NOMO-1 (cell line): ENCODE measurements at regions not wholly inside any gene's neighbourhood (a gene's known extent, or its start where the extent isn't known, plus 50 kb on each side); places are given as distances from the start of the nearest gene placed in this dataset.

Experiments used
- DNase-seq, 2 experiments: peaks; one replicate each; lab custom pipeline; 2025; ENCODE audit not compliant: unreplicated experiment in 2 of 2; lab: John Stamatoyannopoulos, UW

DNA sequence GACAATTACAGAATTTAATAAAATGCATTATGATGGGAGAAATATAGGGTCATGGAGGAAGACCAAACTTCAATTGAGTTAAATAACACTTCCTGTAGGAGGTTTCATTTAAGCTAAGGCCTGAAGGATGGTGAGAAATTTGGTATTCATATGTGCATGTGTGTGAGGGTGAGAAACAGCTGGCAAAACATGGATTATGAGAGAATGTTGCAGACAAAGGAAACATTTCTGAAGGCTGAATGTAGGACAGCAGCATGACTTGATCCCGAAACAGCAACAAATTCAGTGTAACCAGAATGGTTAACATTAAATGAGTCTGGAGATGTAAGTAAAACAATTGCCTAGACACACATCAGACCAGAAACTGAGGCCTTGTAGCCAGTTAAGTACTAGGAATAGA, 630.8 kb downstream of the NR4A2 start:
- DNase-seq = no peak

DNA sequence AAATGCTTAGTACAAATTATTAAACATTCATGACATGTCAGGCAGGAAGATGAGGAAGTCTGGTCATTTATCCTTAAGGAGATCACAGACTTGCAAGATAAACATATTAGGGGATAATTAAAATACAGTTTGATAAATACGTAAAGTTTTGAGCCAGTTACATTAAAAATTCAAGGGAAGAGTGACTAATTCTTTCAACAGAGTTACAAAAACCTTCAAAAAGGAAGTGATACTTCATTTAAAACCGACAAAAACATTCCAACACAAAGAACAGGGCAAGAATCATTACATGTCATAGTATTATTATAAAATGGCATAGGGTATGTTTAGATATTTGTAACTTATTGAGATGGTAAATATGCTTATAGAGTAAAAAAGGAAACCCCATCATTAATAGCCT, 636.0 kb downstream of the NR4A2 start:
- DNase-seq = peak; percentile 24 to 75

GRCh38 chr2:155695505-155695904, 637.0 kb downstream of the NR4A2 start:
- DNase-seq = no peak

DNA sequence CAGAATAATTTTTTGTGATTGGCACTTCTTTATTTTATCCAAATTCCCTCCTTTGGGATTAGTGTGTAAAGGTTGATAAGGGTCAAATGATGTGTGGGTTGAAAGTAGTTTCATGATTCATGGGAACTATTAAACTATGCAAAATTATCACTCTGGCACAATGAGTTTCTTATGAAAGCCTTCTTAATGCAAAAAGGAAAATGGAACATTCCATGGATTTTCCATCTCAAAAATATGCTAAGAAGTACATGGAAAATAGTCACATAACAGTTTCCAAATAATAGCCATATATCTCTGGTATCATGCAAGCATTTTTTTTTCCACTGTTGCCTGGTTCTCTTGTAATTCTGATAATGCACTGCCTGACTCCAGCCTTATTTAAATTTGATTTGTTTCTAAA, 639.7 kb downstream of the NR4A2 start:
- DNase-seq = no peak

- DNase-seq = peak; percentile 14 to 39
These were observed 640.4 kb downstream of the NR4A2 start for GRCh38 chr2:155692106-155692505.

- DNase-seq = peak; percentile 39 to 94
These were observed 641.7 kb downstream of the NR4A2 start for GRCh38 chr2:155690785-155691184.

DNA sequence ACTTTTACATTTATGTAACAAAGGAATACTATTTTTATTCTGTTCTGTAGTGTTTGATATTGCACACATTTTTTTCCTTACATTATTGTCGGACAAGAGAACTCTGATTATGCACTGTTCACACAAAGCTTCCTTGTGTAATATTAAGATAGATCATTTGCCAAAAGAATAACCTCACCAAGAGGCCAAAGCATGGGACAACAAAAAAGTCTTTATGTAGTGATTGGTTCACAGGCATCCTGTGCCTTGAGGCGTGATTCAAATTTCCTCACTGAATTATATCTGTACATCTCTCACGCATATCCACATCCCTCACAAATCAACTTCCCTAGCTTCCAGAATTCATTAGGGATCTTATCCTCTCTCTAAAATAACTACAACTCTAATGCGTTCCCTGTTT, 642.7 kb downstream of the NR4A2 start:
- no peak for DNase-seq

DNA sequence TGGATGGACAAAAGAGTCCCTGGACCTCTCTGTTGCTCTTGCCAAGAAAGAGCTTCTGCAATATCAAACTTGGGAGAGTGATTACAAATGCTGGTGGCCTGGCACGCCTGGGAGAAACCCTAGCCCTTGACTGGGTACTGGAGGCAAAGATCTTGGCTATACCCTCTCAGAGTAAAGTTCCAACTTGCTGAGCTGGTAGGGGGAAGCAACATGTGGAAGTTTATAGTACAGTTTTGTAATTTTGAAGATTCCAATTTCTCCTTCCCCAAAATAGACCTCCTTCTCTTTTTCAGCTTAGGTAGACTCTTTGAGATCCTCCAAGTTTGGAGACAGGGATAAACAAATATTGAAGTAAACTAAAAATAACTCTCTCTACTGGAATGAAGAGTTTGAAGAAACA, 645.3 kb downstream of the NR4A2 start:
- no peak for DNase-seq

DNA sequence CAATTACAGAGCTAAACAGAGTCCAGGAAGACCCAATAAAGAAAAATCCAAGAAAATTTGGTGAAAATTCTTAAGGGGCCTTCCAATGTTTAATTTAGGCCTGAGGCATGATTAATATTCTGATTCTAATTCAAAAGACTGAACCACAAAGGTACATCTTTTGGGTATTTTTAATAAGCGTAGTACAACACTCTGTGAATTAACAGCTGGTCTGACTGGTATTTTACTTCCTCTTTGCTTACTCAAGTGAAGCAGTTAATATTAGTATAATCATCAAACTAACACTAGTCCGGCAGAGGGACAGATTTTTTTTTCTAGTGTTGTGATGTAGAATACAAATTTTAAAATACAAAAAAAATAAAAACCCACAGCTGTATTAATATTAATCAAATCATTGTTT, 652.9 kb downstream of the NR4A2 start:
- peak in 1 of 2 experiments; percentile 4 for DNase-seq

DNA sequence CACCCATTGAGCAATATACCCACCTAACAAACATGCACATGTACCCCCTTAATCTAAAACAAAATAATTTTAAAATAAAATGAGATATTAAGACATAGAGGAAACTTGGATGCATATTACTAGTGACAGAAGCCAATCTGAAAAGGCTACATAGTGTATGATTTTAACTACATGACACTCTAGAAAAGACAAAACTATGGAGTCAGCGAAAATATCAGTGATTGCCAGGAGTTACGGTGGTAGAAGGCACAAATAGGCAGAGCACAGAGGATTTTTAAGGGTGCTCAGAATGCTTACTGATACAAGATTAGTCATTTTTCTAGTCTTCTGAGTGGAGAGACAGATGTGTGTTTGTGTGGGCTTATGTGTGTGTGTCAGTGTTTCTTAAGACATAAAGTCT, 656.6 kb downstream of the NR4A2 start:
- no peak for DNase-seq

DNA sequence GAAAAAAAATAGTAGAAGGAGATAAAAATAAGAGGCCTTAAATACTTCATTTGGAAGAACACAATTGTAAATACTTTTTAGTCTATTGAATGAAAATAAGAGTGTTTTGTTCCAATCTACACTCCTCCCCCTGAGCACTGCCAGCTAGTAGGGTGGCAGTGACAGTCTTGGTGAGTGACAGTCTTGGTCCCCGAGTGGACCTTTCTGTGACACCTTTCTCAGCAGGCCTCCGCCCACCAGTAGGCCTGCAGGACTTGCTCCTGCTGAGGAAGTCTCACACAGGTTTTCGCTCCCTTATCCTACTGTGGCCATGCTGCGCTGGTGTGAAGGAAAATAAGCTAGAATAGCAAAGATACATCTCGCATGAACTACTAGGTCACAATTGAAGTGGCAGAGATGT, 666.8 kb downstream of the NR4A2 start:
- no peak for DNase-seq

DNA sequence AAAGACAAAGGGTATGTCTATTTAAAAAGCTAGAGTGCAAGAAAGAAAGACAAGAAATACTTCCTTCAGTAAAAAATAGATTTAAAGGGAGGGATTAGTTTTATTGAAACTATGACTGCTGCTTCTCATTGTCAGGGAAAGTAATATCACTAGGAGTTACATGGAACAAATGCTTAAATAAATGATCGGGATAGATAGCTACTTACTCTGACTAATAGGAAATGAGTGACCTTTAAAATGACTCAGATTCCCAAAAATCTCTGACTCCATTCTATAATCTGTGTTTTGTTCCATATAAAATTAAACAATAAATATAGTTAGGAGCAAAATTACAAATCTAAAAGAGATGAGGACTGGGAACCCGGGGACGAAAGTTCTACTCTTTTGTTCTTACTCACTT, 669.3 kb downstream of the NR4A2 start:
- no peak for DNase-seq

DNA sequence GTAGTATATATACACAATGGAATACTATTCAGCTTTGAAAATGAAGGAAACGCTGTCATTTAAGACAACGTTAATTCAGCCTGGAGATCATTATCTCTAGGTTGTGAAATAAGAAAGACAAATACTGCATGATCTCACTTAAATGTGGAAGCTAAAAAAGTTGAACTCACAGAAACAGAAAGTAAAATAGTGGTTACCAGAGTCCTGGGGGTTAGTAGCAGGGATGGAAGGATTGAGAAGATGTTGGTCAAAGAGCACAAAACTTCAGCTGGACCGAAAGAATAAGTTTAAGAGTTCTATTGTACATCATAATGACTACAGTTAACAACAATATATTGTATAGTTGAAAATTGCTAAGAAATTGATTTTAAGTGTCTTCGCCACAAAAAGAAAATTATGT, 670.3 kb downstream of the NR4A2 start:
- peak in 1 of 2 experiments; percentile 26 for DNase-seq

GRCh38 chr2:155653176-155653575, 679.3 kb downstream of the NR4A2 start:
- no peak for DNase-seq

DNA sequence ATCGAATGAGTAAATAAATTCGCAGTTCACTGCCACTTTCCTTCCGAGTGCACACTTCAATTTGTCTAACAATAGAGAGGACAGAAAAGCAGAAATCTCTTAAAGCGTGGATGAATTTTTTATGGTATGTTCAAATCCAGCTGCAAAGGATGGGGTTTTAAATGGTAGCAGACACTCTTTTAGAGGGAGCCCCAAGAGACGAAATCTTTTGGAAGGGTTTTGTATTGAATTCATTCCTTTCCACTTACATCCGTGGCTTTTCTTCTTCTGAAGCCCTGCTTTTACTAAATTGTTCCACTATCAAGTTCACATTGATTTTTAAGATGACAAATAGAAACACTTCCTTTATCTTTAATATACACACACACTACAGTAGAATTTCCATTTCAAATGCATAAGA, 680.7 kb downstream of the NR4A2 start:
- DNase-seq = no peak

DNA sequence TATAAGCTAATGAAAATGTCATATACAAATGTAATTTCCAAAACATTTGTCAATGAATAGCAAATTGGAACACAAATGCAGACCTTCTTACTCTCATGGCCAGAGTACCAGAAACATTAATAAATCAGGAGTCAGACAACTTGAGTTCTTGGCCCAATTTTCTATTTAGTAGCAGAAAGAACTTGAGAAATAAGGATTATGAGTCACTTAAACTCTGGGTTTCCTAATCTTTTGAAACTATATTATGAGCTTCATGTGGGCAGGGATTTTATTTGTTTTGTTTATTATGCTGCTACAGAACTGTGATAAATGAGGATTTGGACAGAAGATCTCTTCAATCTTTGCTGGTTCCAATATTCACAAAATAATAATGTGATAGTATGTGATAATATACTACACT, 686.7 kb downstream of the NR4A2 start:
- peak in 1 of 2 experiments; percentile 48 for DNase-seq

GRCh38 chr2:155643056-155643775, 689.3 kb downstream of the NR4A2 start:
- no peak for DNase-seq

DNA sequence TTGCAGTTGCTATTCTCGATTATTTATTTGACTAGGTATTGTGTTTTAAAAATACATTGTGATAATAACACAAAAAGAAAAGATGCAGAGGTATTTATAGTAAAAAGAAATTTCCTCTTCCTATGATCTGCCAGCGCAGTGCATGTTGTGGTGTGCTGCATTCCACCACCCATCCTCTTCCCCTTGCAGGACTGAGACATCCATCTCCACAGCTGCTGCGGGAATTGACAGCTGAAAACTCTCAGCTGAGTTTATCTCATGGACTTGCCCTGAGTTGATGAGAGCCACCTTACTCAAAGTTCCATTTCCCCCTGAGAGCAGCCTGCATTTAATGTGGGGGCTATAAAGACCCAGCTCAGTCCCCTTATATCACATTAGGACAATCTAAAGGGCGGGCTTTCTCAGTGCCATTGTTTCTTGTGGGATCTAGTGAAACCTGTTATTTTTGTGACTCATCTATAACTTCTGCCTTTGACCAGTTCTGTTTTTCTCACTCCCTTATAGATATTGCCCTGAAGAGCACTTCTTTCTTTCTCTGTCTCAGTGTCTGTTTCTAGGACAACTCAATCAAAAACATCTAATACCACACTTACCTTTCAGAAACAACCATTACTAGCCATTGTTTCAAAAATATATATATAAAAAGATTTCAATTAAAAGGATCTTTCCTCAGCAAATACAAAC, 698.5 kb downstream of the NR4A2 start:
- DNase-seq = peak; percentile 62 to 96

DNA sequence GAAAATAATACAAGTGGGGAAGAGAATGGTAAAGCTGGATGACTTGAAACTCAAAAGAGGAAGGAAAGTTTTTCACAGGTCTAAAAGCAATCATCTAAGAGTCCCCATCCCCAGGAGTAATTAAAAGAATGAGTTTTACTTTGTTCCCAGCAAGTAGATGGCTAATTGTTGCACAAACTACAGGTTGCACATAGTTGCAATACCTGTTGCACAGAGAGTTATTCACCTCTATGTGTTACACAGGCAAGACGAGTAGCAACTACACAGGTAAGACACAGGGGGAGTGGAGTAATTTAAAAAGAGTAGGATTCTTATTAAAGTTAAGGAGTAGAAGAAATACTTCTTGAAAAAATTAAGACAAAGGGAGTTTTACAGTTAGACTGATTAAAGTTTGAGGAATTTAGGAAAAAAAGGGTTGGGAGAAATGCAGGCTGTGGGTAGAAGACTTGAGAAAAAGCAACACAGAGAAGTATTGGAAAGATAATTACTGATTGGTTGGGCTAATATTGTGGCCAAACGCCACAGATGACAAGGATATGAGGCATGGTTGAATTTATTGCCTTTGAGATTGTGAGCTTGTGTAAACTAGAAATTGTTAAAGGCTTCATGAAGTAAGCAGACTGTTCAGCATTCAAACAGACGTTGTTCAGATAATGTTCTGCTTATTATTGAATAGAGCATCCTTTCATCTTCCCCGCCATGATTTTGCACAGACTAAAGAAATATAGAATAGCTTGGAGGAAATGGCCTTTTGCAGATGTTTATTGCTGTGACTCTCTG, 699.3 kb downstream of the NR4A2 start:
- peak in 1 of 2 experiments; percentile 47 for DNase-seq

DNA sequence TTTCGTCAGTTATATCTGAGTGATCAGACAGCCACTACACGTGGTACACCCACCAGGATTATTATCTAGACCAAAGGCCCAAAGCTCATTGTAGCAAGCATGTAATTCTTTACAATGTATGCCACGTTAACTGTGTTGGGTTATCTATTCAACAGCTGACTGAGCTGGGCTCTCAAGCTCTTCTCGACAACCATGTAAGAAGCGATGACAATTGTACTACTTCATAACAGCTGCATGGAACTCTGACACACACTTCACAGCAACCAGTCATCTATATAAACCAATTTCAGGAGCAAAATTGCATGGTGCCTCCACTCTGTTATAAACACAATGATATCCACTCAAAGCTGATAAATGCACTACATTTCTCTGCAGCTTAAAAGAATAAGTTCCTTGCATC, 701.8 kb downstream of the NR4A2 start:
- DNase-seq = no peak

DNA sequence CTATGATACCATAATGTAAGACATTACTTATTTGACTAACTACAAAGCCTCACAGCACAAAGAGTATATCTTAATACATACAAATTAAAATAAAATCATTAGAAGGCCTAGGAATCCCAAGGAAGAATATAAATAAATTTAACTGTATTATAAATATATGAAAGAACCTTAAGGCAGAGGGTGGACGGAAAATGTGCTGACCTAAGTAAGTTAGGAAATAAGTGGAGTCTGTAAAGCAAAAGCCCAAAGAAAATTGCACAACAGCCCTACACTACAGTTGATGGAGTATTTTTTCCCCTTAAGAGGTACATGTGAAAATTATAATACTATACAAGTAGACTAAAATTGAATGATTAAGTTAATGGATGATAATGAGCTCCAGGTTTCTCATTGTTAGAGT, 710.1 kb downstream of the NR4A2 start:
- no peak for DNase-seq
